SK-N-MC (cell line): ENCODE measurements at regions not wholly inside any gene's neighbourhood (a gene's known extent, or its start where the extent isn't known, plus 50 kb on each side); places are given as distances from the start of the nearest gene placed in this dataset.
"Not testable (repeated sequence)": the region's sequence is repeated elsewhere in the genome, so short reads cannot be mapped to it uniquely, and the experiment has no call there.

Experiments used
- DNase-seq: peaks from one replicate; pipeline ENCODE4 v3.0.0-alpha.2; 2011; ENCODE audit warnings: low read depth, low spot score
- H3K27ac ChIP-seq: fragments of 200-600 bp; sonication (generic); 2 replicates; pipeline ENCODE4 v1.5.1; 2016; ENCODE audit warnings: mixed run types
- H3K36me3 ChIP-seq: fragments of 200-600 bp; sonication (generic); 2 replicates; pipeline ENCODE4 v1.6.1; 2017; ENCODE audit warnings: antibody characterized with exemption, low read length, mixed read lengths; ENCODE audit not compliant: insufficient read depth
- H3K4me3 ChIP-seq: fragments of 200-600 bp; sonication (generic); 2 replicates; pipeline ENCODE4 v1.5.1; 2016
- H3K9ac ChIP-seq: fragments of 200-600 bp; sonication (generic); 2 replicates; pipeline ENCODE4 v1.8.0; 2017; ENCODE audit warnings: mixed run types, mixed read lengths; ENCODE audit not compliant: insufficient read length
- H3K9me3 ChIP-seq: fragments of 200-600 bp; sonication (generic); 2 replicates; pipeline ENCODE4 v1.6.1; 2017; ENCODE audit warnings: low read depth, mild to moderate bottlenecking, antibody characterized with exemption, low read length, moderate library complexity, mixed read lengths
- EZH2 ChIP-seq: fragments of 200-600 bp; sonication (generic); IDR thresholded peaks from one replicate; pipeline ENCODE4 v1.6.1; 2017; ENCODE audit warnings: antibody characterized with exemption
- FOXP2 ChIP-seq: optimal IDR thresholded peaks from 2 replicates; pipeline ENCODE3; 2011; ENCODE audit warnings: mild to moderate bottlenecking, moderate library complexity; ENCODE audit not compliant: insufficient read depth; ENCODE audit errors: extremely low read length, control extremely low read depth
- POLR2AphosphoS5 ChIP-seq: IDR thresholded peaks from 2 replicates; pipeline ENCODE4 v1.6.1; 2012; ENCODE audit warnings: mild to moderate bottlenecking, low read depth, low read length, borderline replicate concordance

DNA sequence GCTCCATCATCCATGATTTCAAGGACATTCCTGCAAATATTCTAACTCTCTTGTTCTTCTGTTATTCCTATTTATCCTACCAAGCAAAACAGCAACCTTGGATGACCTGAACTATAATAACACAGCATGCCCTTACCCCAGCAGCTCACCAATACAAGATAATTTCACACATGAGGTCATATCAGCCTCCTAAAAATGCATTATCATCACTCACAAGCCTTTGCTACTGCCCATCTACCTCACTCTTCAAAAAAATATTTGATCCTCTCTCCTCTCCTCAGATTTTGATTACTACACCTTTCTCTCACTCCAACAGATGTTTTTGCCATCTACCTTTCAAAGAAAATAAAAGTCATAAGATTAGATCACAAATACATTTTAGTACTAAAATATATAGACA lies 777.6 kb upstream of the NCAM2 start:
- Histone ChIP-seq H3K9me3 (no peaks in the 10 kb centered on the region), H3K27ac (no peak overlapping the region), H3K9ac (no peak overlapping the region), H3K4me3 (no peak overlapping the region), H3K36me3 (no peaks in the 10 kb centered on the region)
- no peak for DNase-seq
- no peak for TF ChIP-seq POLR2AphosphoS5
- TF ChIP-seq FOXP2, result no peak
- TF ChIP-seq EZH2, result no peak

DNA sequence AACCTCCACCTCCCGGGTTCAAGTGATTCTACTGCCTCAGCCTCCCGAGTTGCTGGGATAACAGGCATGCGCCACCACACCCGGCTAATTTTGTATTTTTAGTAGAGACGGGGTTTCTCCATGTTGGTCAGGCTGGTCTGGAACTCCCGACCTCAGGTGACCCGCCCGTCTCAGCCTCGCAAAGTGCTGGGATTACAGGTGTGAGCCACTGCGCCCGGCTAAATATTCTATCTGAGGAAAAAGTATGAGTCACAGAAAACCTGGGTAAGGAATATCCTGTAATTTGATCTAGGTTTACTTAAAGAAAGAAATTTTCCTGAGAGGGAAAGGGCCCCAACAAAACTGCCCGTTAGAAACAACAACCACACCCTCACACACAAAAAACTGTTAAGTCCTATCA lies 776.2 kb upstream of the NCAM2 start:
- not testable (repeated sequence) for H3K9ac ChIP-seq, H3K9me3 ChIP-seq, H3K27ac ChIP-seq, H3K4me3 ChIP-seq, H3K36me3 ChIP-seq, DNase-seq

DNA sequence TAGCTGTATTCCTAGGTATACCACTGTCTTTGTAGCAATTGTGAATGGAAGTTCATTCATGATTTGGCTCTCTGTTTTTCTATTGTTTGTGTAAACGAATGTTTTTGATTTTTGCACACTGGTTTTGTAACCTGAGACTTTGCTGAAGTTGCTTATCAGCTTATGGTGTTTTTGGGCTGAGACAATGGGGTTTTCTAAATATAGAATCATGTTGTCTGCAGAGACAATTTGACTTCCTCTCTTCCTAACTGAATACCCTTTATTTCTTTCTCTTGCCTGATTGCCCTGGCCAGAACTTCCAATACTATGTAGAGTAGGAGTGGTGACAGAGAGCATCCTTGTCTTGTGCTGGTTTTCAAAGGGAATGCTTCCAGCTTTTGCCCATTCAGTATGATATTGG lies 761.6 kb upstream of the NCAM2 start:
- H3K9ac ChIP-seq, H3K27ac ChIP-seq, H3K36me3 ChIP-seq: not testable (repeated sequence)

DNA sequence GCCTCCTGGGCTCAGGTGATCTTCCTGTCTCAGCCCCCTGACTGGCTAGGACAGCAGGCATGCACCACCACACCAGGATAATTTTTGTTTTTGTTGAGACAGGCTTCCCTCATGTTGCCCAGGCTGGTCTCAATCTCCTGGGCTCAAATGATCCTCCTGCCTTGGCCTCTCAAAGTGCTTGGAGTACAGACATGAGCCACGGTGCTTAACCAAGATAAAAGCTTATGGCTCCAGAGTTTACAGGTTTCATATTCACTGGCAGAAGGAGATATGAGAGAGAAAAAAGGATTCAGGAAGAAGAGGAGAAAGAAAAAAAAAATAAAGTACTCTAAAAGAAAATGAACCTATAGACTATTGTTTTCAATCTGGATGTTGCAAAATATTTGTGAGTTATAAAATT lies 748.8 kb upstream of the NCAM2 start:
- Histone ChIP-seq H3K36me3 (no peaks in the 10 kb centered on the region), H3K27ac (no peak overlapping the region), H3K4me3 (no peak overlapping the region), H3K9ac (no peak overlapping the region), H3K9me3 (no peaks in the 10 kb centered on the region)
- DNase-seq, result no peak
- TF ChIP-seq POLR2AphosphoS5, result no peak
- TF ChIP-seq FOXP2, result no peak
- no peak for TF ChIP-seq EZH2

More for the DNA sequence above, 761.6 kb upstream of the NCAM2 start:
- not testable (repeated sequence) for H3K4me3 ChIP-seq, DNase-seq, H3K9me3 ChIP-seq

- TF ChIP-seq EZH2 (no peak), FOXP2 (no peak), POLR2AphosphoS5 (no peak)
- H3K9ac ChIP-seq, result no peak overlapping the region
- H3K27ac ChIP-seq, result no peak overlapping the region
- DNase-seq, result no peak
- H3K4me3 ChIP-seq, result no peak overlapping the region
- no peaks in the 10 kb centered on the region for H3K36me3 ChIP-seq
- no peaks in the 10 kb centered on the region for H3K9me3 ChIP-seq
These were observed 747.9 kb upstream of the NCAM2 start for GRCh38 chr21:20250337-20250736.

GRCh38 chr21:20253261-20253660 lies 744.9 kb upstream of the NCAM2 start:
- DNase-seq, result no peak
- Histone ChIP-seq H3K9me3 (no peaks in the 10 kb centered on the region), H3K27ac (no peak overlapping the region), H3K9ac (no peak overlapping the region), H3K36me3 (no peaks in the 10 kb centered on the region), H3K4me3 (no peak overlapping the region)
- no peak for TF ChIP-seq EZH2
- TF ChIP-seq POLR2AphosphoS5, result no peak
- TF ChIP-seq FOXP2, result no peak

GRCh38 chr21:20254964-20255363 lies 743.2 kb upstream of the NCAM2 start:
- Histone ChIP-seq H3K9me3 (no peaks in the 10 kb centered on the region), H3K9ac (no peak overlapping the region), H3K36me3 (no peaks in the 10 kb centered on the region), H3K4me3 (no peak overlapping the region), H3K27ac (no peak overlapping the region)
- DNase-seq, result no peak
- no peak for TF ChIP-seq EZH2

DNA sequence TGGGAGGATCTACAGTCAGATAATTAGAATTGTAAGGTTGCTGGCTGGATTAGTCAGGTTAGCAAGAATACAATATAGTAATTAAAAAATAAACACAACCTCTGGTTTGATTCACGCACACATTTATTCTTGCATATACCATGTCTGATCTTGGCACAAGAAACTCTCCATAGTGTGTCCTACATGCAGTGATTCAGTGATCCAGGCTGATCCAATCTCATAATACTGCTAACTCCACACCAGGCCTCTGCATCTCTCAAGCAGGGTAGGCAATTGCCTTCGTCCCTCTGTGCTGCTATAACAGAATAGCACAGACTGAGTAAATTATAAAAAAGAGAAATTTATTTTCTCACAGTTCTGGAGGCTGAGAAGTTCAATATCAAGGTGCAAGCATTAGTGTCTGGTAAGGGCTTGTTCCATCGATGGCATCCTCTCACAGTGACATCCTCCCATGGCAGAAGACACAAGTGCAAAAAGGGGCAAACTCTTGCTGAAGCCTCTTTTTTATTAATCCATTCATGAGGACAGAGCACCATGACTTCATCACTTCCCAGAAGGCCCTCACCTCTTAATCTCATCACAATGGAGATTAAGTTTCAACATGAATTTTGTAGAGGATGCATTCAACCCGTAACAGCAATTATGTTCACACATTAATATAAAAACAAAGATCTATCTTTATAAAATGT lies 741.0 kb upstream of the NCAM2 start:
- no peaks in the 10 kb centered on the region for H3K9me3 ChIP-seq
- TF ChIP-seq POLR2AphosphoS5 (no peak), FOXP2 (no peak), EZH2 (no peak)
- H3K9ac ChIP-seq, result no peak overlapping the region
- no peak overlapping the region for H3K27ac ChIP-seq
- no peak overlapping the region for H3K4me3 ChIP-seq
- DNase-seq, result no peak
- H3K36me3 ChIP-seq, result no peaks in the 10 kb centered on the region

DNA sequence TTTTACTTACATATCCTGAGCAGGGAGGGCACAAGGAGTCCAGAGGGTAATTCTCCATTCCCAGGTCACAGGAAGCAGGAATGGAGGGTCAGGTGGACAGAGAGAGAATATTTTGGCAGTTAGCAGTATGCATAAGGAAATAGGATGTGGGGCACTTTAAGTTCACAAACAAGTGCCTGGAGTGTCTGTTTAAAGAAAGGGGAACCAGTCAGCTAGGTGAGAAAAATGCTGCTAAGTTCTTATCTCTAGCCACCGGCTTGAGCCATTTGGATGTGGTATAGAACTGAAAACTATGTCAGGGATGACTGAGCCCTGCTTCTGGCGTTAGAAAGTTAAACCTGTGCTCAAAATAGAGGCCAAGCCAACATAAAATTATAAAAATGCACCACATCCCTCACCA lies 739.7 kb upstream of the NCAM2 start:
- TF ChIP-seq POLR2AphosphoS5 (no peak), FOXP2 (no peak), EZH2 (no peak)
- Histone ChIP-seq H3K4me3 (no peak overlapping the region), H3K9me3 (no peaks in the 10 kb centered on the region), H3K9ac (no peak overlapping the region), H3K27ac (no peak overlapping the region), H3K36me3 (no peaks in the 10 kb centered on the region)
- no peak for DNase-seq
